GM12891 (cell line): ENCODE measurements at regions not wholly inside any gene's neighbourhood (a gene's known extent, or its start where the extent isn't known, plus 50 kb on each side); places are given as distances from the start of the nearest gene placed in this dataset.

Experiments
- POLR2A ChIP-seq: IDR thresholded peaks from 2 replicates; pipeline ENCODE4 v1.6.1; 2011; ENCODE audit warnings: low read depth, low read length, control low read depth
- POLR2AphosphoS5 ChIP-seq: IDR thresholded peaks from 2 replicates; pipeline ENCODE4 v1.6.1; 2011; ENCODE audit warnings: low read depth, low read length, control low read depth
- SPI1 ChIP-seq: IDR thresholded peaks from 2 replicates; pipeline ENCODE4 v1.6.1; 2011; ENCODE audit warnings: low read depth, low read length, control low read depth
- TAF1 ChIP-seq: IDR thresholded peaks from 2 replicates; pipeline ENCODE4 v1.6.1; 2011; ENCODE audit warnings: low read depth, low read length, control low read depth

DNA sequence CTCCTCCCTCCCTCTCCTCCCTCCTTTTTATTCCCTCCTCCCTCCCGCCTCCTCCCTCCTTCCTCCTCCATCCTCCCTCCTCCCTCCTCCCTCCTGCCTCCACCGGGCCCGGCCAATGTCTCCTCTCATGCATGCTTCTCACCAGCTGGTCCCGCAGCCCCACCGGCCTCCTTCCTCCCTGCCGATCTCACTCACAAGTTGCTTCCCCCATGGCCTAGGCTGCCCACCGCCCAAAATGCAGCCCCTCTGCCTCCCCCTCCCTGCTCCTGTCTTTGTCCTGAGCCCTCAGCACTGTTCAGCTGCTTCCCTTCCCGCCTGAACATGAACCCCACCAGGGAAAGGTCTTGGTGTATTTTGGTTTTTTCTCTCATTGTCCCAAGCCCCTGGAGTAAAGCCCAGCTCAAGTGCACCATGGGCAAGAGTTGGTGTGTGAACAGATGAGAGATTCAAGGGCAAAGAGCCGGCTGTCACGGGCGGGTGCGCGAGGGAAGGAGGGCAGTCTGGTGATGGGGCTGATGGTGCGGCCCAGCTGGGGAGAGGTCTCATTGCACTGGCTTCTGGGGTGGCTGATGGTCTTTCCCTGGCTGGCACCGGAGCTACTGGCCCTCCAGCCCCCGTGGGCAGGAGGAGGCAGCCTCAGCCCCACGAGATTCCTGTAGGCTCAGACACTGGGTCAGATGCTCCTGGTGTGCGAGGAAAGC is 117.6 kb downstream of the TWIST2 start:
- TF ChIP-seq POLR2A (no peak), POLR2AphosphoS5 (no peak), SPI1 (no peak), TAF1 (no peak)
